Osteocyte (in vitro differentiated cells): ENCODE measurements at regions not wholly inside any gene's neighbourhood (a gene's known extent, or its start where the extent isn't known, plus 50 kb on each side); places are given as distances from the start of the nearest gene placed in this dataset.

Source experiments
- DNase-seq: peaks from one replicate; pipeline ENCODE4 v3.0.0; 2021; ENCODE audit warnings: mixed read lengths; ENCODE audit not compliant: unreplicated experiment; ENCODE audit errors: extremely low spot score
- H3K27ac Mint-ChIP-seq: one replicate; pipeline ENCODE4 v1.8.0; 2021; ENCODE audit warnings: mild to moderate bottlenecking, mixed read lengths; ENCODE audit not compliant: unreplicated experiment
- H3K27me3 Mint-ChIP-seq: one replicate; pipeline ENCODE4 v1.8.0; 2021; ENCODE audit warnings: mixed read lengths; ENCODE audit not compliant: unreplicated experiment
- H3K36me3 Mint-ChIP-seq: one replicate; pipeline ENCODE4 v1.8.0; 2021; ENCODE audit warnings: mixed read lengths; ENCODE audit not compliant: unreplicated experiment
- H3K4me1 Mint-ChIP-seq: one replicate; pipeline ENCODE4 v1.8.0; 2021; ENCODE audit warnings: mixed read lengths; ENCODE audit not compliant: unreplicated experiment
- H3K4me3 Mint-ChIP-seq: one replicate; pipeline ENCODE4 v1.8.0; 2021; ENCODE audit warnings: mild to moderate bottlenecking, moderate library complexity, mixed read lengths; ENCODE audit not compliant: unreplicated experiment
- H3K9me3 Mint-ChIP-seq: one replicate; pipeline ENCODE4 v1.8.0; 2021; ENCODE audit warnings: mixed read lengths; ENCODE audit not compliant: unreplicated experiment
- CTCF ChIP-seq: fragments of 200-600 bp; sonication (generic); IDR thresholded peaks from 2 replicates; pipeline ENCODE4 v1.5.0; 2021; ENCODE audit warnings: antibody characterized with exemption, mild to moderate bottlenecking, moderate library complexity

GRCh38 chr1:87523466-87523865 lies 194.8 kb downstream of the LMO4 start:
- H3K4me3 Mint-ChIP-seq, result no peak overlapping the region

GRCh38 chr1:87524021-87524754 lies 195.5 kb downstream of the LMO4 start:
- no peaks in the 10 kb centered on the region for H3K9me3 Mint-ChIP-seq
- H3K4me1 Mint-ChIP-seq, result no peaks in the 10 kb centered on the region
- no peak overlapping the region for H3K4me3 Mint-ChIP-seq
- H3K27ac Mint-ChIP-seq, result no peak overlapping the region
- no peak for DNase-seq
- no peak for TF ChIP-seq CTCF
- no peaks in the 10 kb centered on the region for H3K27me3 Mint-ChIP-seq
- H3K36me3 Mint-ChIP-seq, result no peaks in the 10 kb centered on the region

More at GRCh38 chr1:87523466-87523865, 194.8 kb downstream of the LMO4 start:
- no peaks in the 10 kb centered on the region for H3K36me3 Mint-ChIP-seq
- no peaks in the 10 kb centered on the region for H3K9me3 Mint-ChIP-seq
- TF ChIP-seq CTCF, result no peak
- no peaks in the 10 kb centered on the region for H3K4me1 Mint-ChIP-seq
- H3K27ac Mint-ChIP-seq, result no peak overlapping the region
- H3K27me3 Mint-ChIP-seq, result no peaks in the 10 kb centered on the region
- DNase-seq, result no peak

GRCh38 chr1:87528754-87529517 lies 200.3 kb downstream of the LMO4 start:
- no peak for DNase-seq
- Mint-ChIP-seq H3K9me3 (no peaks in the 10 kb centered on the region), H3K4me1 (no peaks in the 10 kb centered on the region), H3K4me3 (no peak overlapping the region), H3K36me3 (no peaks in the 10 kb centered on the region), H3K27ac (no peak overlapping the region), H3K27me3 (no peaks in the 10 kb centered on the region)
- TF ChIP-seq CTCF, result no peak

GRCh38 chr1:87530042-87530807 lies 201.5 kb downstream of the LMO4 start:
- DNase-seq, result no peak
- Mint-ChIP-seq H3K9me3 (no peaks in the 10 kb centered on the region), H3K4me3 (no peak overlapping the region), H3K27me3 (no peaks in the 10 kb centered on the region), H3K4me1 (no peaks in the 10 kb centered on the region), H3K36me3 (no peaks in the 10 kb centered on the region), H3K27ac (no peak overlapping the region)
- no peak for TF ChIP-seq CTCF

- H3K9me3 Mint-ChIP-seq, result no peaks in the 10 kb centered on the region
- DNase-seq, result no peak
- H3K36me3 Mint-ChIP-seq, result no peaks in the 10 kb centered on the region
- H3K27ac Mint-ChIP-seq, result no peak overlapping the region
- TF ChIP-seq CTCF, result no peak
- H3K4me1 Mint-ChIP-seq, result no peaks in the 10 kb centered on the region
- H3K4me3 Mint-ChIP-seq, result no peak overlapping the region
- no peaks in the 10 kb centered on the region for H3K27me3 Mint-ChIP-seq
Measured at GRCh38 chr1:87535551-87535950, 206.9 kb downstream of the LMO4 start.
